DMS114 treated with DMSO at 0.1 percent for 48 hours (cell line): ENCODE measurements at regions not wholly inside any gene's neighbourhood (a gene's known extent, or its start where the extent isn't known, plus 50 kb on each side); places are given as distances from the start of the nearest gene placed in this dataset.

Source experiments
- DNase-seq: peaks from one replicate; lab custom pipeline; 2025; ENCODE audit not compliant: unreplicated experiment; lab: John Stamatoyannopoulos, UW

DNA sequence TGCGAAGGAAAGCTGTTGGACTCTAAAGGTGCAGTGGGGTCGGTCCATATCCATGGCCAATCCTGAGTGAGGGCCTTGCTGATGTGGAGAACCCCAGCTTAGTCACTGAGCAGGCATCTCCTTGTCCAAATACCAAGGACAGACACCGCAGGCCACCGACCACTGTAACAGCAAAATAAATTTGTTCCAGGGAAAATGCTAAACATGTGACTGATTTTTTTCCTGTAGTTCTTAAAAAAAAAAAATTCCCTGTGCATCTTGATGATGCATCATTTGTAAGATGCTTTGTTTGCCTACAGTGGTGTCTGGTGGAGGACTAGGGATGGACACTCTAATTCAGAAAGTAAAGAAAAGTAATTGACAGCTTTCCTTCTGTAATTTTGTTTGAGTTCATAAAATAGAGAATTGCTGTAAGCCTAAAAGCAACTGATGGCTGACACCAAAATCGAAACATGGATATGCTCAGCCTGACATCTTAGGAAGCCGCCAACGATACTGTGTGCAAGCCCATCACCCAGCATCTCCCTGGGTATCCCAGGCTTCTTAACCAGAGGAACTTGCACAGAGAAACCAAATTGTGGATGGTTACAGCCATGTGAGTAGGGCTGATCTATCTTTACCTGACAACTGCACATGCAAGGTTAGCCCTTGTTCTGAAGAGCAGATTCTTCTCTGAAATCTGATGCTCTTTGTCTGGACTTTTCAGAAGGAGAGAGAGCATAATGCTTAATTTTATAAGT, 188.6 kb downstream of the ARL4C start:
- no peak for DNase-seq

DNA sequence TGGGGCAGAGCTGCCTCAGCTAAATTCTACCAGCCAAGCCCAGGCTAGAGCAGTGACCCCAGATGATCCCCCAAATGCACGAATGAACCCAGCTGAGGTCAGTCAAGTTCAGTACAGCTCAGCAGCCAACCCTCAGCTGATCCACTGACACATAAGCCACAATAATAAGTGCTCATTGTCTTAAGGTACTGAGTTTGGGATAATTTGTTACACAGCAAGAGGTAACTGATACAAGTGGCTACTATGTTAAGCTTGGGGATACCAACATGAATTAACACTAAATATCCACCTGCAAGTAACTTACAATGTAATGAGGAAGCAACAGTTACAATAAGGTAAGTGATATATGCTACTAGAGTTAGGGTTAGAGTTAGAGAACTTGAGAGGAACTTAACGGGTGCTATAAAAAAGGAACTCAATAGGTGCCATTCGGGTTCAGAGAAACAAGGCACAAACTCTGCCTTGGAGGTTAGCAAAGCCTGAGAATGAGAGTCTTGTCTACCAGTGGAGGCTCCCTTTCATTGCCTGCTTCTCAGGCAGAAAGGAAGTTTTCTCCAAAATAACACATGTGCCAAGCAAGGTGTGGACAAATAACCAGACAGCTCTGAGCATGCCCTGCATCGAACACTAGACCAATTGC, 189.4 kb downstream of the ARL4C start:
- DNase-seq, result no peak

DNA sequence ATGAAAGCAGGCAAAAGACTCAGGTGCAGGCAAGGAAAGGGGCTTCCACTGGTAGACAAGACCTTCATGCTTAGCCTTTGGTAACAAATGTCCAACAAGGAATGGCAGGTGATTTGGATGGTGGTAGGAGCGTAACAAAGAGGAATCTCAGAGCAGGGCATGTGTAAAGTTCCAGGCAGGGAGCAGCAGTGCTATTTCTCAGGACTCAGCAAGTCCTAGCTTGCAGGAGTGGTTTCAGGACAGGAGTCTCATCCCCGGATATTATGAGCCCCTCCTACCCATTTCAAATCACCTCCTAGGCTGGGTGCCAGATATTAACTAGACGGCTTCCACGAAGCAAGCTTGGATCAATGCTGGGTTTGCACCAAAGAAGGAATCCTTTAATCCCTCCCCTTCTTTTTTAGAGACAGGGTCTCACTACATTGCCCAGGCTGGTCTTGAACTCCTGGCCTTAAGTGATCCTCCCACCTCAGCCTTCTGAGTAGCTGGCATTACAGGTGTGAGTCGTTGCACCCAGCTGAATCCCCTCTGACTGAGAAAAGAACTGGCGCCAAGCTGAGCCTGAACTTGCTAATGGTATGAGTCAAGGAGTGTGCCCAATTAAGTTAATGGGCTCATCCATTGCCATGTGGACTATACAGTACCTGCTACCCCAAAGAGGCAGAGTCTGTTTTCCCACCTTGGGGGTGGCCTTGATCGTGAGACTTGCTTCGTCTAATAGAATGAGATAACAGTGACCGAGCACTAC, 190.3 kb downstream of the ARL4C start:
- no peak for DNase-seq

DNA sequence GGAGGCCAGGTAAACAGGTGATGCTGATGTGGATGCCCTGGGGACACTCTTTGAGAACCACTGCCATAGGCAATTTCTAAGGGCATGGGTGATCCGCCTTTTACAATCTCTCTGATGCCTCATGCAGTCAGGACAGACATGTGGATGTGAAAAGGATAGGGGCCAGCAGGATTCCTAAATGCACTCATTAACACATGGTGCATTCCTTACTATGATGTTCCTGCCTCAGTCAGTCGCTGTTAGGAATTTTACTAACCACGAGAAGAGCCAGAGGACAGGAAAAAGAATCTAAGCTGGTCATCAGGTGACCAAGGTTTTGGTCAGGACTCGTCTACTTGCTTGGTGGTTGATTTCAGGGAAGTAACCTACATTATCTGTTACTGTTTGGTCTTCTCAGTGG, 191.0 kb downstream of the ARL4C start:
- no peak for DNase-seq

DNA sequence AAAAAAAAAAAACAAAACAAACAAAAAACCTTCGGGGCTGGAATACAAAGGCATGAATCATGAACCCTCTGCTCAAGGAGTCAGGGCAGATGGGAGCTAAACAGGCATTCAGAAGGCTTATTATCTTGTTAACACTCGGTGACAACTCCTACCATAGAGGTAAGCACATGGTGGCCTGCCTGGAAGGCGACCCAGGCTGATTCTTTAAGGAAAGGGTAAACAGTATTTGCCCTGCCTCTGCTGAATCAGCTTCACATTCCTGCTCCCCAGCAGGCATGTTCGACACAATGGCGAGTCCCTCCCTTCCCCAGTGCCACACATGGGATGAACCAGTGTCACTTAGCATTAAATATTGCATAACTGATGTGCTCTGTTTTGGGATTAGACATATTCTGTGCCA, 191.9 kb downstream of the ARL4C start:
- DNase-seq, result no peak

DNA sequence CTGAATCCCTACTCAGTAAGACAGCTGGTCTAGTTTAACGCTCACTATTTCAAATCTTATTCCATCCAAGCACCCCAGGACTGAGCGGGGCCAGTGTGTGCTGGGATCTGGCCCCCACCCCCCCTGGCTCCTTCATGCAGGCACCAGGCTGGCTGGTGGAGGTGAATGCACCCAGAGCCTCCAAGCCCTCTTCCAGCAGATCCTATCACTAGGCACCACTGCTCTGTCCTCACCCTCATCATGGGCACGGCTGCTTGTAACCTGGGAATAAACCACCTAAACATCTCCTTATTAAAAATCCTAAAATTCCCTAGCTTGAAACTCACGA, 194.3 kb downstream of the ARL4C start:
- no peak for DNase-seq

DNA sequence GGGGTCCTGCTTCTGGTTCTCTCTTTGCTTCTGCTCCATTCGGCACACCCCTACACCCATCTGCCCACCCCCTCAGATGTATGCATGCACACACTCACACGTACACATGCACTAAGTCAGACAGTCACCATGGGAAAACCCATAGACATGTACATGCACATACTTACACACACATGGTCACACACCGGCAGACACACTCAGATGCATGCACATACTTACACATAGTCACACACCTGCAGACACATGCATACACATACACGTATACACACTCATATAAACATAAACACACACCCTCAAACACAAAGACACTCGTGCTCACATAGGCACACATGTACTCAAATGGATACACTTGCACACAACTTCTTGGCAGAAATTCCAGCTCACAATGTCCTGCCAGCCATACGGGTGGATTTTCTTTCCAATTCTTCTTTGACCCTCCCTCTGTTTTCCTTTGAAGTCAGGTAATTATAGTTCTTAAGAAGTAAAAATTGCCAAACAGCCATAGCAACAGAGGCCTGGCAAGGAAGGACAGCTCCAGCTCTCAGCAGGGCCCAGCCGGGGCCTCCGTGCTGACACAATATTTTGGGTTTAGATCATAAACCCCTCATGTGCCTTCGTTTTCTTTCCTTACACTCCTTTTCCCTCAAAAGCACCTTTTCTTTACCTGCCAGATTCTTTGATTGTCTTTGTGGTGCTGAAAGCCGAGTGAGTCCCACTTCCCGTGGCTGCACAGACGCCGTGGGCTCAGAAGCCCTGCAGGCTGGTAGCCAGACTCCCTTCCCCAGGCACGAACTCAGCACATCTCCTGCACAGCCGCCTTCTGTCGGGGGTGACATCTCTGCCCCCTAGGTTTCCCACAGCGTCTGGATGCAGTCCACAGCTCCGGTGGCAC, 195.7 kb downstream of the ARL4C start:
- no peak for DNase-seq

DNA sequence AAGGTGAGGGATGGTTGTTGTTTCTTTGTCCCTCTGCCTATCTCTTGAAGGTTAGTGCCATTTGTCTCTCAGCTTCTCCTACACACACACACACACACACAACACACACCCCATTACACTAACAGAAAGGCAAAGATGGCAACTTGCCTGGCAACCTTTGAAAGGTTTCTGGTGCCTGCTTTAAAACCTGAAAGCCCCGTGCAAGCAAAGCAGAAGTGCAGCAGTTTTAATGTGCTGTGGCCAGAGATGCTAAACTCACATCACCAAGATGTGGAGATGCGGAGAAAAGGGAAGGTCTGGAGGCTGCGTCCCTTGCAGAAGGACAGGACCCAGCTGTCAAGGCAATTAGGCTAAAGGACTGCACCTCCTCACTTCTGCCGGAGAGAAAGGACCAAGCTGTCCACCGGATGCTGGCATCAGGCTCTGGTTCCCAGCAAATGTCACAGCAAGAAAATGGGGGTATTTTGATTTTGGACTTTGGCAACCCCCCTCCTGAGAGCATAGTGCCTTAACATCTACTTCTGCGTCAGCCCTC, 196.4 kb downstream of the ARL4C start:
- no peak for DNase-seq

DNA sequence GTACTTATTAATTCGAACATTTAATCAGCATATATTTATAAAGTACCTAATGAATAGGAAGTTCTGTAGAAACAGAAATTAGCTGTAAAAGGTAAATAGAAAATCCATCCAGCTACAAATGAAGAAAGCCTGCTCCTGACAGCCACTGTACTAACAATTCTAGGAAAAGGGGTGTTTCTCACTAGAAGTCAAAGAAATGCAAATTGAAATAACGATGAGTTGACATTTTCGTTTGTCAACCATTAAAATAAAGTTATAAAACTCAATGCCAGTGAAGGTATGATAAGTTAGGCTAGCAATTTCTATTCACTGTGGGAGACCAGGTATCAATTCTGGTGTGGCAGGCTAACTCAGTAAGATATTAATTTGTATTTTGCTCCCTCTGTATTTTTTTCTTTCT, 198.0 kb downstream of the ARL4C start:
- DNase-seq, result no peak

DNA sequence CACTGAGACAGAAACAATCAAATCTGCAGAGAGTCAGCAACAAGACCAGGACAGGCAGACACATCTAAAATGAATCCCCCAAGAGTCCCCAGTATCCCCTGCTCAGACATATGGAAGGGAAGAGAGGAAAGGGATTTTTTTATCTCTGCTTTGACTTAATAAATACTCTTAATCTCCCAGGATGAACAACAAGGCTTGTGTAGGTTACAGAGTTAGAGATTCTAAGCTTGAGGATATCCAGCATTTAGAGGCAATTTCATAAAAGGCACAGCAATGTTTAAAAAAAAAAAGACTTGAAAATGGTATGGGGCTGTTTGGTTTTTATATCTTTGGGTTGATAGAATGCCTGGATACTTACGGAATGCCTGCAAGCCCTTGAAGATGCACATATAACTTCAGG, 199.9 kb downstream of the ARL4C start:
- no peak for DNase-seq

DNA sequence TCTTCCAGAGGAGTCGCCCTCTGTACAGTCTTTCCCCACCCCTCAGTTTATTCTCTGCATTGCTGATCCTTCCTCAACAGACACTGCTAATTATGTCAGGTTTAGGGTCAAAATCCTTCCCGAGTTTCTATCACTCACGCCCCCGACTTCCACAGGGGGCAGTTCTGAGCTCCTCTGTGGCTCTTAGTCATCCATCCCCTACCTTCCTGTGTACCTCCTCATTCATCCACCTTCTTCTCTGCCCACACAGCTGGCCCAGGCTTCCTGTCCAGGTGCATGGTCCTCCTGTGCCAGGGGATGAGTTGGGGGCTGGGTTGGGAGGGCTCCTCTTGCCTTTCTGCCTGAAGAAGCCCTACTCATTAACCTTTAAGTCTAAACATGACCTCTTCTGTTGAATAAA, 202.9 kb downstream of the ARL4C start:
- no peak for DNase-seq

DNA sequence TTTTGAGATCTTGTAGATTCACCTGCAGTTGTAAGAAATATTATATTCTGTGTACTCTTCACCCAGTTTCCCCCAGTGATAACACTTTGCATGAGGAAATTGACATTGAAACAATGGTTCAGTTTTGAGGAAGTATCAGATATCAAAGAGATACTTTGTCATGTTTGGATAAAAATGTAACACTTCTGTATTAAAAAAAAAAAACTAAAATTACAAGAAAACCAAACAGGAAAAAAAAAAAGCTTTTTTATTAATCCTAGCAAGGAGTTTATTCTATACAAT, 204.0 kb downstream of the ARL4C start:
- no peak for DNase-seq

DNA sequence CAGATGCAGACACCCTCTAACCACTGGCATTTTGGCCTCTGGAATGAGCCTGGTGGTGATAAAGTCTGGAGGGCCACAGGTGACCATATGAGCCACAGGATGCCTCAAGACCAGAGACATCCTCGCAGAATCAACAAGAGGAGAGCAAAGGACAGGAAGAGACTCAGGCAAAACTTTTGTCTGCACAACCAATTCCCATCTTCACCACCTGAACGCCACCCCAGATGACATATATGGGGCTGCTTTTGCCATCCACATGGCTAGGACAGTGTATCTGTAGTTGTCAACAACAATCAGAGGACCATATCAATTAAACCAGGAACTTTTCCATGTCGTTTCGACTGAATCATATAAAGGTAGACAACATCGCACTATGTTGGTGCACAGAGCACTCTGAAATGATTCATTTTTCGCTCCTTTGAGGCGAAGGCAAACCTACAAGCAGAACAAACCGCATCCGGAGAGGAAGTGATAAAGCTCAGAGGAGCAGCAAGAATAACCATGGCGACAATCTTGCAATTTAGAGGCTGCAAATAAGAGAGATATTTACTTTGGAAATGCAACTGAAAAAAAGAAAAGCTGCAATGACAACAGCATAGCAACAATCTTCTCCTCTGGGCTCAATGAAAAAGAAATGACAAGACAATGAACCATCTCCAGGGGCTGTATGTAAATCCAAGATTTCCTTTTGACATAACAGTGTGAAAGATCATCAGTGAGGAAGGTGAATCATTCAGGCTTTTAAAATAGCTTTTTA, 204.5 kb downstream of the ARL4C start:
- no peak for DNase-seq

DNA sequence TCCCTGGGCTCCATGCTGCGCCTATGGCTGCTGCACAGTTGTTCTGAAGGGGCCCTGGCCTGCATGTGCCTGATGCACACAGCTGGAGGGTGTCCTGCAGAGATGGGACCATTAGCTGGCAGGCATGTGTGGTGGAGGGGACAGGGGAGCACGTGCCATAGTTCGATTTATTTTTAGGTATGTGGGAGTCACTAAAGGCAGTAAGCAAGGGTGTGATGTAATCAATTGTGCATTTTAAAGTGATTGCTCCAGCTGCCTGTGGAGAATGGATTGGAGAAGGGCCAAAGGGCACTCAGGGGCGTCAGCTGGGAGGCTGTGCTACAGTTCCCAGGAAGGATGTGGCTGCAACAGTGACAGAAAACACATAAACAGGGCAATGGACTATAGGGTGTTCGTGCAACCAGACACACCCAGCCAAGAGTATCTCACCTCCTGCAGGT, 205.1 kb downstream of the ARL4C start:
- no peak for DNase-seq

DNA sequence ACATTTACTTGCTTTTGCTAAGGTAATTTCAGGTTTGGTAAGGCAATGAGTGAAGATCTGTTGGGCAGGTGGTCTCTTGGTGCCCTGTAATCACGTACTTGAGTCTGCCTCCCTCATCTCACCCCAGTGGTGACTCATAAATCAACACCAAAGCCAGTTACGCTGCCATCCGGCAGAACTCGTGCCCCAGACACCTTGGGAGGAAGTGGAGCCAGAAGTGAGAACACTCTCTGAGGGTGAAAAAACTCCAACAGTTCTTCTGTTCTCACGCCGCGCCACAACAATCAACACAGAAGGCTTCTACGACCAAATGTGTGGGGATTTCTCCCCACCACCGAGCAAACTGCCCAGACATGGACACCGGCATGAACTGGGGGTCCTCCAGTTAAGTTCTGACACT, 206.2 kb downstream of the ARL4C start:
- DNase-seq, result no peak

DNA sequence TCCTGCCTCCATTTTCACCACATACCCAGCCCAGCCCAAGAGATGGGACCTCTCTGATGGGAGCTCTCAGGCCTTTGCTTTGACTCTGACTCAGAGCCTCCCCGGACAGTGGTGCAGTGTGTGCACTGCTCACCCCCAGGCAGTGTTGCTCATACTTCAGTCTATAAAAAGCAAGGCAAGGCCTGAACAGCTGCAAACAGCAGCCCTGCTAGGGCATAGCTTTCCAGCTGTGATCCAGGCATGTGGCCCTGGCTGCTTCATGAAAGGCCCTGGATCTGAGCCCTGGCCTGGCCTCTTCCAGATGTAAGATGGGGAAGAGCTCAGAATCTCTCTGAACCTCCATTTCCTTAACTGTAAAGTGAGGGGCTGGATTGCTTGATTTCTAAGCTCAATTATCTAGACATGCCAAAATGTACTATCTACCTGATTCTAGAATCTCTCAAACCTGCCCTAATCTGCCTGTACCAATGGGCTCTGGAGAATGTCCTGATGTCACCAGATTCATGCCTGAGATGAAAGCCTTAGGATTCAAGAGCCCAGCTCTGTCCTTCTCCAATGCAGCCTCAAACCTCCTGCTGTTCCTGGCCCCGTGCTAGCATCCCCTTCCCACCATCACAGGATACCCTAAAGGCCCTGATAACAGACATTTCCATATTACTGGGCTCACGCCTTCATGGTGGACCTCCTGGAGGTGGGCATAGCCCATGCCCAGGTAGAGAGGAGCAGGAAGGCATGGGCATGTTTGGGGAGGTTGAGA, 206.9 kb downstream of the ARL4C start:
- DNase-seq, result no peak

DNA sequence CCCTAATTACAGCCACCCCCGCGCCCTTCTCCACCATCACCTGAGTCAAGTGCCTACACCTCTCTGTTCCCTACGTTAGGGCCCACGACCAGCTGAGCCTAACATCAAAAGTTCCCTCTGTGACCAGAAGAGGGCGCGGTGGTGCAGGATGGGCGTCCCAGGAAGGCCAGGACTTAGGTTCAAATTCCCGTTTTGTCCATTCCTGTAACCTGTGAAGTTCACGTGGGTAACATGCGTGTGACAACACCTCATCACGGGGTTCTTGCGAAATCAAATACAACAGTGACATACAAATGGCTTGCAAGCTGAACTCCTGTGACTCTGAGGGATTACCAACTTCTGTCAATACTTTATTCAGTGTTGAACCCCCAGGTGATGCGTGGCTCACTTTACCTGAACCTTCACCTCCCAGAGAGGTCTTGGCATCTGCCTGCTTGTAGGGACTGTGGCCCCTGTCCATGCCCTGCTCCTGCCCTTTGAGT, 207.9 kb downstream of the ARL4C start:
- no peak for DNase-seq

DNA sequence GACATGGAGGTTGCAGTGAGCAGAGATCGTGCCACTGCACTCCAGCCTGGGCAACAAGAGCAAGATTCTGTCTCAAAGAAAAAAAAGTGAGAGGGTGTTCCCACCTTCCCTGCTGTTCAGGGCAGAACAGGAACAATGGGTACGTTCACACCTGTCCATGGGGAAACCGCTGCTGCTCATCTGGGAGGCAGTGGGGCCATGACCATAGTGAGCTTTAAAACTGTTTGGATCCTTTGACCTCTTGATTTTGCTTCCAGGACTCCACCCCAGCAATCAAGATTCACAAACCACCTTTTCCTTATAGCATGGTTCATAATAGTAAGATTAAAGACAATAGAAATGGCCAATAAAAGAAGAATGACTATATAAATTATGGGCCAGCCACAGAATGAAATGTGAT, 209.2 kb downstream of the ARL4C start:
- DNase-seq, result no peak

DNA sequence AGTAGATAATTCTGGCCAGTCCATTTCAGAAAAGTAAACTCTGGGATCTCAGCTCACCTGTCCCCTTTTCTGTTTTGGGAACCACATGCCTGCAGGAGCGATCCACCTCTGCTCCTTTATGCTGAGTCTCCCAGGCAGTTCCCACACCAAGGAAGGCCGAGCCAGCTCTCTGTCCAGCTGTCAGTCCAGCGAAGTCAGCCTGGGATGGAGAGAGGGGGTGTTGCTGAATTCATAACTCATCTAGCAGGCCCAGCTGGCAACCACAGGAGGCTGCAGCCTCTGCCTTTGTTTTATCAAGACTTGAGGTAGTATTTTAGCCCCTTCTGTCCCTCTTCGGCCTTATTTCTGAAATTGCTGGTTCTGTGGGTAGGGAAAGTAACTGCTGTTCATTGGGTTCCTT, 209.9 kb downstream of the ARL4C start:
- no peak for DNase-seq

DNA sequence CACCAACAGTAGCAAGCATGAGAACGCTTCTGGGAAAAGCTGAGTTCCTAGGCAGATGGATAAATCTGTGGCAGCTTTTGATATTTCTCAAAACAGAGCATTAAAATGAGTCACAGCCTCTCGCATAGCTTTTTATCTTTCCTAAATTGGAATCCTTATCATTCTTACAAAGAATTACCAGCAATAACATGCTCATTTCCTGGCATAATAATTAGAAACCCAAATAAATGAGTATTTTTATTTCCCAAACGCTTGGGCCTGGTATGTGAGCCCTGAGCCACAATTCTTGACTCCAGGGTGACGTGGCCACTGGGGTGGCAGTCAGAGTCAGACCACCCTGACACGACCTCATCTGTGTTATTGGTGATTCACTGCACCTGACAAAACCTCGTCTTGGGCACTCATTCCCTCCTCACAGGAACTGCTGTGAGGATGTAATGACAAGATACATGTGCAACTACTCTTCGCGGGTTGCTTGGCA, 210.7 kb downstream of the ARL4C start:
- no peak for DNase-seq
